ENCODE measurements at regions not wholly inside any gene's neighbourhood (a gene's known extent, or its start where the extent isn't known, plus 50 kb on each side); places are given as distances from the start of the nearest gene placed in this dataset.

DNA sequence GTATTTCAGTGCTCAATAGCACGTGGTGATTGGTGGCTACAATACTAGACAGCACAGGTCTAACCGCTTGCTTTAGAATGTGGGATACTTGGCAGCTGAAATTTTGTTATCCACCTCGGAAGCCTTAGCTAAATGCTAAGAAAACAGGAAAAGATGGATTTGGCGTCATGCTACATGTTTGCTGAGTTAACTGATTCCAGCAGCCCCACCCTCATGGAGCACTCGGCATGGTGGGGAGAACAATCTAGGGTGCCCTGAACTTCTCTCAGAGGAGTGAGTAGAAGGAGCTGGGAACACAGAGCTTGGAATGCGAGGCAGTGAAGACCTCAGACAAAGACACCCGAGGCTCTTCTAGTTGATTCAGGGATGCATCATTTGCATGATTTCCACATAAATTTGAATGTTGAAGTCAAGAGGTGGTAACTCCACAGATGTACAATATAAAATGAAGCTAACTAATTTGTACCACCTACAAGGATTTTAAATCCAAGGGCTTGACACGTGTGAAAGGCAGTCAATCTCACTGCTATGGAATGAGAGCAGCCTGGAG lies 145.1 kb upstream of the FSTL4 start:
- TF ChIP-seq, protein P1, sequence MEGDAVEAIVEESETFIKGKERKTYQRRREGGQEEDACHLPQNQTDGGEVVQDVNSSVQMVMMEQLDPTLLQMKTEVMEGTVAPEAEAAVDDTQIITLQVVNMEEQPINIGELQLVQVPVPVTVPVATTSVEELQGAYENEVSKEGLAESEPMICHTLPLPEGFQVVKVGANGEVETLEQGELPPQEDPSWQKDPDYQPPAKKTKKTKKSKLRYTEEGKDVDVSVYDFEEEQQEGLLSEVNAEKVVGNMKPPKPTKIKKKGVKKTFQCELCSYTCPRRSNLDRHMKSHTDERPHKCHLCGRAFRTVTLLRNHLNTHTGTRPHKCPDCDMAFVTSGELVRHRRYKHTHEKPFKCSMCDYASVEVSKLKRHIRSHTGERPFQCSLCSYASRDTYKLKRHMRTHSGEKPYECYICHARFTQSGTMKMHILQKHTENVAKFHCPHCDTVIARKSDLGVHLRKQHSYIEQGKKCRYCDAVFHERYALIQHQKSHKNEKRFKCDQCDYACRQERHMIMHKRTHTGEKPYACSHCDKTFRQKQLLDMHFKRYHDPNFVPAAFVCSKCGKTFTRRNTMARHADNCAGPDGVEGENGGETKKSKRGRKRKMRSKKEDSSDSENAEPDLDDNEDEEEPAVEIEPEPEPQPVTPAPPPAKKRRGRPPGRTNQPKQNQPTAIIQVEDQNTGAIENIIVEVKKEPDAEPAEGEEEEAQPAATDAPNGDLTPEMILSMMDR (conservative IDR thresholded peaks at IDR 0.05 in 1 of 2, IDR thresholded peaks at IDR 0.05 in 1 of 2; ENCODE audit: extremely low read depth in 1 of 2, insufficient read depth in 1 of 2, low read depth in 1 of 2, low read length in 2 of 2): no peak
- no peak for TF ChIP-seq EZH2 (IDR thresholded peaks at IDR 0.05; ENCODE audit: borderline replicate concordance, low read length)
